ENCODE measurements at regions not wholly inside any gene's neighbourhood (a gene's known extent, or its start where the extent isn't known, plus 50 kb on each side); places are given as distances from the start of the nearest gene placed in this dataset.

DNA sequence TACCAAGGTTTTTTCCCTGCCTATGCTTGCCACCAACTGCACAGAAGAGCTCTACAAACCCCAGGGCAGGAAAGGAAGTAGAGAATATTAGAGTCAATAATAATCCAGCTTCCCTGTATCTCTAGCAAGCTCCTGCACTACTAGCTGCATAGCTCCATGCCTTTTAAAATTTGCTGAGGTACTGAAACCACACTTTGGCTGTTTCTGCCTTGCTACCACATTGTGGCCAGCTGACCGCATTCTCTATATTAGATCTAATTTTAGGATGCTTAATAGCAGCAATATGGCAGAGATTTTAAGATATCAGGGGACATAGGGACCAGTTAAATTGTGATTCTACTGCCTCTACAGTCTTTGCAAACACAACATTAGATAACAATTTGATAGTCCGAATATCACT, 534.6 kb downstream of the MBD2 start:
- Histone ChIP-seq H3K27ac (no peak overlapping the region), H3K4me3 (no peak overlapping the region), H3K4me1 (replicated peaks in 1 of 2) (no peaks in the 10 kb centered on the region)
- no peak for ATAC-seq (replicated peaks in 6 of 8)
- in situ Hi-C loops (cut with MboI; ENCODE audit: low pct_unique_long_range_greater_than_20kb in 2 of 9, low sequenced_read_pairs in 9 of 9, unreplicated experiment in 9 of 9), result loop anchor here in 2 of 9 experiments (10.0 to 25.0 kb wide), 2 partner anchors 435 to 447 kb away; no protein-coding TSS in a partner anchor
- WGBS, 10 experiments, result 25 to 100% (median 87%) methylated on average over 1 to 2 of the region's 2 CpGs; no CpG with 5 or more reads in 2 of the 10 experiments

DNA sequence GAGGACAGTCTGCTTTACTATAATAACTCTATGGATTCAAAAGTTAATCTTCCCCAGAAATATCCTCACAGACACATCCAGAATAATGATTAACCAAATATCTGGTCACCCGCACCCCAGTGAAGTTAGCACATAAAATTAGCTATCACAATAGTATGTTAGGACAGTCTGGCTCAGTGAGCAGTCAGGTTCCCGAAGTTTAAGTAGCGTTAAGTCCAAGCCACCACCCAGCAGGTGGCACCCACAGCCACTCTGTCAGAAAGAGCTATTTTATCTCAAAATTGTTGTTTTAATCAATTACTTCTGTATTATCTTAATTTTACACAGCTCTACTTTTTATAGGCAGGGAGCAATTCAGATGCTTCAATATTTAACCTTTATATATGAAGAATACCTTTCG, 537.5 kb downstream of the MBD2 start:
- no peak for ATAC-seq (replicated peaks in 6 of 8)
- H3K27ac ChIP-seq, result no peak overlapping the region
- no peak overlapping the region for H3K4me3 ChIP-seq
- in situ Hi-C loops (cut with MboI; ENCODE audit: low pct_unique_long_range_greater_than_20kb in 2 of 9, low sequenced_read_pairs in 9 of 9, unreplicated experiment in 9 of 9), result loop anchor here in 1 of 9 experiments (25.0 kb wide), 1 partner anchor 450 kb away; no protein-coding TSS in a partner anchor
- 20 to 100% (median 80%) methylated on average over 1 to 4 of the region's 4 CpGs; no CpG with 5 or more reads in 1 of the 10 experiments for WGBS, 10 experiments
- no peaks in the 10 kb centered on the region for H3K4me1 ChIP-seq (replicated peaks in 1 of 2)

DNA sequence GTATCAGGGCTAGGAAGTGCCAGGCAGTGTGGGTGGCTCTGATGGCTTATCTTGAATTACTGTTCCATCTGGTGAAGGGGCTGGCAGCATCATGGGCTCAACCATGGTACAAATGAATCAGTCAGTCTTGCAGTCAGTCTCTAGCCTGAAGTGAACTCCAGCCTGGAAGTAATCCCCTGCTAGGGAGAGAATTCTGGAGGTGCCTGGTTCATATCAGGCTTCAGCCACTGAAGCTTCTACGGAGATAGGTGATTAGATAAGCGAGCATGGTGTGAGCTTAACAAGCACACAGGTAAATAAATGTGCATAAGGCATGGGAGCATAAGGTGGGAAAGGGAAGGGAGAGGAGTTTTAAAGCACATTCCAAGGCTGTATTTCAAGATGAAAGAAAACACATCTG, 541.7 kb downstream of the MBD2 start:
- in situ Hi-C loops (cut with MboI; ENCODE audit: low pct_unique_long_range_greater_than_20kb in 2 of 9, low sequenced_read_pairs in 9 of 9, unreplicated experiment in 9 of 9), result loop anchor here in 1 of 9 experiments (25.0 kb wide), 1 partner anchor 455 kb away; no protein-coding TSS in a partner anchor
- WGBS, 10 experiments, result 7 to 100% (median 80%) methylated on average over 1 to 2 of the region's 2 CpGs; no CpG with 5 or more reads in 1 of the 10 experiments
- Histone ChIP-seq H3K4me1 (replicated peaks in 1 of 2) (no peaks in the 10 kb centered on the region), H3K27ac (no peak overlapping the region), H3K4me3 (no peak overlapping the region)
- no peak for ATAC-seq (replicated peaks in 6 of 8)

DNA sequence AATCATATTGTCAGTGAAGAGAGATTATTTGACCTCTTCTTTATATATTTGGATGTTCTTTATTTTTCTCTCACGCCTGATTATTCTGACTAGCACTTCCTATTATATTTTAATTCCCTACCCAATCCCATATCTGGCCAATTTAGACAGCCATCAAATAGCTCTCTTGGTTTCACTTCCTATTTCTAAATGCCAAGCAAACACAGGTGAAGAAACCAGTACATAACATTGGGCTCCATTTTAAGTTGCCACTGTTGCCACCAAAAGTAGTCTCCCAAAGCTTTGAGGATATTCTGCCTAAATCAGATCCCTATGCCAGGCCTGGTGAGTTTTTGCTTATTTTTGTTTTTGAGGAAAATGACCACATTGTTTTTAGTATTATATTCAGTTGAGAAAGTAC, 547.0 kb downstream of the MBD2 start:
- H3K27ac ChIP-seq, result no peak overlapping the region
- no peak overlapping the region for H3K4me3 ChIP-seq
- H3K4me1 ChIP-seq (replicated peaks in 1 of 2), result no peaks in the 10 kb centered on the region
- WGBS, 10 experiments, result 0 to 100% (median 58%) methylated on average over 1 of the region's 1 CpG; no CpG with 5 or more reads in 2 of the 10 experiments
- no peak for ATAC-seq (replicated peaks in 6 of 8)
- in situ Hi-C loops (cut with MboI; ENCODE audit: low pct_unique_long_range_greater_than_20kb in 2 of 9, low sequenced_read_pairs in 9 of 9, unreplicated experiment in 9 of 9), result loop anchor here in 1 of 9 experiments (25.0 kb wide), 1 partner anchor 460 kb away; no protein-coding TSS in a partner anchor

DNA sequence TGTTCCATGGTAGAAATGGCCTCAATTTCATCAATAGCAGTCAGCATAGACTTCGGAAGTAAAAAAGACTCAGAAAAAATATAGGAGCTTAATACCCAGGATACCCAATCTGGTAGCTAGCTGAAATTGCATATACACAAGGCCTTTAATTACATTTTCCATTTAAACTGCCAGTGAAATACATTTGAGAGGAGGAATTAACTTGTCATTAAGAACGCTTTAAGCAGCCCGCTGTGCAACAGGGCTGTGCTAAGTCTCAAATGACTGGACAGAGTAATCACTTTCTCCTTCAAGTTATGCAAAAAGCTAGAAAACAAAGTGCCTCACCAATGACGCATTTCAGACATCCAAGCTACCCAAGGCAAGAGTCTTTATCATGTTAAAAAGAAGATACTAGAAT, 558.8 kb downstream of the MBD2 start:
- ATAC-seq (replicated peaks in 6 of 8), result peak in 2 of 8 experiments; percentile 12 to 20
- Histone ChIP-seq H3K4me3 (no peak overlapping the region), H3K27ac (no peak overlapping the region), H3K4me1 (replicated peaks in 1 of 2) (no peaks in the 10 kb centered on the region)
- 0 to 95% (median 76%) methylated on average over 1 to 4 of the region's 4 CpGs for WGBS, 10 experiments
- in situ Hi-C loops (cut with MboI; ENCODE audit: low pct_unique_long_range_greater_than_20kb in 2 of 9, low sequenced_read_pairs in 9 of 9, unreplicated experiment in 9 of 9), result no loop called here

- no peak for ATAC-seq (replicated peaks in 6 of 8)
- in situ Hi-C loops (cut with MboI; ENCODE audit: low pct_unique_long_range_greater_than_20kb in 2 of 9, low sequenced_read_pairs in 9 of 9, unreplicated experiment in 9 of 9), result no loop called here
Measured at GRCh38 chr18:53664575-53664974, 559.9 kb downstream of the MBD2 start.

DNA sequence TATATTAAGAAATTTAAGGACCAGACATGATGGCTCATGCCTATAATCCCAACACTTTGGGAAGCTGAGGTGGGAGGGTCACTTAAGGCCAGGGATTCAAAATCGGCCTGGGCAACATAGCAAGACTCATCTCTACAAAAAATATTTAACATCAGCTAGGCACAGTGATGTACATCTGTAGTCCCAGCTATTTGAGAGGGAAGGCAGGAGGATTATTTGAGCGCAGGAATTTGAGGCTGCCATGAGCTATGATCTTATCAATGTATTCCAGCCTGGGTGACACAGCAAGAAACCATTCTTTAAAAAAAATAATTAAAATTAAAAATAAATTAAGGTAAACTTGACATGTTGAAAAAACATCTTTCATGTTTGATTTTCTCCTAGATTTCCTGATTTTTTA, 564.2 kb downstream of the MBD2 start:
- Histone ChIP-seq H3K4me1 (replicated peaks in 1 of 2) (no peaks in the 10 kb centered on the region), H3K4me3 (no peak overlapping the region), H3K27ac (no peak overlapping the region)
- ATAC-seq (replicated peaks in 6 of 8), result no peak
- in situ Hi-C loops (cut with MboI; ENCODE audit: low pct_unique_long_range_greater_than_20kb in 2 of 9, low sequenced_read_pairs in 9 of 9, unreplicated experiment in 9 of 9), result no loop called here
- WGBS, 10 experiments, result 0 to 100% (median 70%) methylated on average over 1 to 2 of the region's 2 CpGs

More at GRCh38 chr18:53664575-53664974, 559.9 kb downstream of the MBD2 start:
- no peaks in the 10 kb centered on the region for H3K4me1 ChIP-seq (replicated peaks in 1 of 2)
- no peak overlapping the region for H3K4me3 ChIP-seq
- no peak overlapping the region for H3K27ac ChIP-seq

GRCh38 chr18:53657257-53657656, 567.2 kb downstream of the MBD2 start:
- ATAC-seq (replicated peaks in 6 of 8), result no peak
- in situ Hi-C loops (cut with MboI; ENCODE audit: low pct_unique_long_range_greater_than_20kb in 2 of 9, low sequenced_read_pairs in 9 of 9, unreplicated experiment in 9 of 9), result no loop called here
- Histone ChIP-seq H3K4me3 (no peak overlapping the region), H3K4me1 (replicated peaks in 1 of 2) (no peaks in the 10 kb centered on the region), H3K27ac (no peak overlapping the region)
- WGBS, 10 experiments, result 86 to 100% methylated on average over 1 to 2 of the region's 2 CpGs; no CpG with 5 or more reads in 8 of the 10 experiments

DNA sequence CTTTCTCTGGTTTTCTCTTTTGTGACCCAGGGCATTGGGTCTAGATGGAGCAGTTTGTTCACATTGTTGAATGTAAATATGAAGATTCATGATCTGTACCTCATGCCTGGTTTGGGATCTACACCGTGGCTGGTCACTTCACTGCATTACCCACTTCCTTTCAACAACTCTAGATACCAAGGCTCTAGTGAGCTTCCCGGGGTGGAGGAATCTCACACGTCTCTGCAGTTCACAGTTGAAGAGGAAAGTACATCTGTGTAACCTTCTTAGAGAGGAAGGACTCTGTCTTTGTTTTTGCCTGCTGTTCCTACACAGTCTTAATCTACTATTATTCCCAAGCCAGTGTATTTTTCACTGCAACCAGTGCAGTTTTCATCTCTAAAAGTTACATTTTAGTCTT, 574.8 kb downstream of the MBD2 start:
- in situ Hi-C loops (cut with MboI; ENCODE audit: low pct_unique_long_range_greater_than_20kb in 2 of 9, low sequenced_read_pairs in 9 of 9, unreplicated experiment in 9 of 9), result no loop called here
- Histone ChIP-seq H3K4me3 (no peak overlapping the region), H3K27ac (no peak overlapping the region), H3K4me1 (replicated peaks in 1 of 2) (no peaks in the 10 kb centered on the region)
- 29 to 100% (median 89%) methylated on average over 2 to 3 of the region's 3 CpGs; no CpG with 5 or more reads in 6 of the 10 experiments for WGBS, 10 experiments
- ATAC-seq (replicated peaks in 6 of 8), result no peak

DNA sequence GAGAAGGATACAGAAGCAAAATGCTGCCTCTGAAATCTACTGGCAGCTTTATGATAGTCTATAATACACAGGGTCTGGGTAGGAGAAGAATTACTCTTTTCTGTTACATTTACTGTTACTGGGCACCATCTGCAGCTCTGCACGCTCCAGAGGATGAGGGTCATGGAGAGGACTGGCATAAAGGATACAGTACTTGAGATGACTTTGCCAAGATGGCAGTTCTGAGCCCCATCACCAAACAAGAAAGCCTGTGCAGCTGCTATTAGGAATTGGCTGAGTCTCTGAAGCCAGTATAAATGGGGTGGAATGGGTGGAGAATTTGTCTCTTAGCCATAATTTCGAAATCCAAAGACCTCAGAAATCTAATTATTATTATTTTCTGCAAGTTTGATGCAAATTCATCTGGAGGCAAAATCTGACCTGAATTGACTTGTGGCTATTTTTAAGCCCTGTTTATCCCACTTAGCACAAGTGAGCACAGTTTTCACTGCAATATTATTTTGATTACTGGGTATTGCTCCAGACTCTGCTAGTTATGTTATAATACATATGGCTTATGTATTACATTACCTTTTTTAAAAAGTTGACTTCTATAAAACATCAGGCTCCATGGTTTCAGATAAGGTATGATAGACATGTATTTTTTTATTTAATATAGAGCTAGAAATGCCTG, 579.5 kb downstream of the MBD2 start:
- no peak for ATAC-seq (replicated peaks in 6 of 8)
- Histone ChIP-seq H3K4me1 (replicated peaks in 1 of 2) (peaks cover 0 to under 1% of the 10 kb centered on the region in 2 donors), H3K27ac (no peak overlapping the region), H3K4me3 (no peak overlapping the region)
- in situ Hi-C loops (cut with MboI; ENCODE audit: low pct_unique_long_range_greater_than_20kb in 2 of 9, low sequenced_read_pairs in 9 of 9, unreplicated experiment in 9 of 9), result no loop called here
- WGBS, 10 experiments, result 0 to 89% (median 43%) methylated on average over 1 to 2 of the region's 2 CpGs; no CpG with 5 or more reads in 2 of the 10 experiments

- H3K27ac ChIP-seq, result no peak overlapping the region
- no peak overlapping the region for H3K4me3 ChIP-seq
- in situ Hi-C loops (cut with MboI; ENCODE audit: low pct_unique_long_range_greater_than_20kb in 2 of 9, low sequenced_read_pairs in 9 of 9, unreplicated experiment in 9 of 9), result no loop called here
- peak in 4 of 8 experiments; percentile 25 to 87 (median 68) for ATAC-seq (replicated peaks in 6 of 8)
- H3K4me1 ChIP-seq (replicated peaks in 1 of 2), result peaks cover 0 to 12% of the 10 kb centered on the region in 2 donors
Measured at GRCh38 chr18:53639687-53640086, 584.8 kb downstream of the MBD2 start.

DNA sequence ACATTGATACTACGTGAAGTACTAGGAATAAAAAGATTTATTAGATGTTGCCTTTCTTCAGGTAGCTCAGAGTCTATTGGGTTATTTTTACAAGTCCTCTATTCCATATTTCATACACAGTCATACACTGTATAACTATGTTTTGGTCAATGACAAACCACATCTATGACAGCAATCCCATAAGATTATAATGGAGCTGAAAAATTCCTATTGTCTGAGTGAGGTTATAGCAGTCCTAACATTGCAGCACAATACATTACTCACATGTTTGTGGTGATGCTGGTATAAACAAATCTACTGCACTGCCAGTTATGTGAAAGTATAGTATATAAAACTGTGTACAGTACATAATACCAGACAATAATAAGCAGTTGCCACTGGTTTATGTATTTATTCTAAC, 595.1 kb downstream of the MBD2 start:
- H3K27ac ChIP-seq, result no peak overlapping the region
- WGBS, 10 experiments, result 0 to 78% (median 60%) methylated on average over 1 of the region's 1 CpG; no CpG with 5 or more reads in 5 of the 10 experiments
- H3K4me1 ChIP-seq (replicated peaks in 1 of 2), result peaks cover 0 to 9% of the 10 kb centered on the region in 2 donors
- in situ Hi-C loops (cut with MboI; ENCODE audit: low pct_unique_long_range_greater_than_20kb in 2 of 9, low sequenced_read_pairs in 9 of 9, unreplicated experiment in 9 of 9), result no loop called here
- H3K4me3 ChIP-seq, result no peak overlapping the region
- ATAC-seq (replicated peaks in 6 of 8), result peak in 2 of 8 experiments; percentile 40 to 54

DNA sequence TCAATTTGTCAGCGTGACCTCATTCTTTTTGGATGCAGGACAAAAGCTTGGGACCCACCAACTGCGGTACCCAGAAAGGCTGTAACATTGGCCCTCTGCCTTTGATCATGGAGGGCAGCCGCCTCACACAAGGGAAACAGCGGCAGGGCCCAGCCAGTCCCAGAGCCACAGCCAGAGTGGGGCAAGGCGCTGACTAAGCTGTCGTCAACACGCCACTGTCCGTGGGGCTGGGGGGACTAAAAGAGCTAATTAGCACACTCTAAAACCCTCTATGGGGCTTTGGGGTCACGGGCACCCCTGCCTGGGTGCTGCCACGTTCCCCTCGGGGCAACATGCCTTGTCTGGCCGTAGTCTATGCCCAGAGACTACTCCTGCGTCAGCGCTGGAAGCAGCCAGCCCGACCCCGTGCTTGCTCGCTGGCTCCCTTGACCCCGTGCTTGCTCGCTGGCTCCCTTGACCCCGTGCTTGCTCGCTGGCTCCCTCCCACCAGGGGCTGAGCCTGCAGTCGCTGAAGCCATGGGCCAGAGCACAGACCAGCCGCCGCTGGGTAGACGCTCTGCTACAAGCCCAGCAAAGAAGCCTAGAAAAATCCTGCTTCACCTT, 598.4 kb downstream of the MBD2 start:
- Histone ChIP-seq H3K4me3 (no peak overlapping the region), H3K27ac (no peak overlapping the region), H3K4me1 (replicated peaks in 1 of 2) (peaks cover 0 to 9% of the 10 kb centered on the region in 2 donors)
- ATAC-seq (replicated peaks in 6 of 8), result no peak
- in situ Hi-C loops (cut with MboI; ENCODE audit: low pct_unique_long_range_greater_than_20kb in 2 of 9, low sequenced_read_pairs in 9 of 9, unreplicated experiment in 9 of 9), result no loop called here
- WGBS, 10 experiments, result 22 to 100% (median 78%) methylated on average over 1 to 6 of the region's 25 CpGs; no CpG with 5 or more reads in 2 of the 10 experiments
